ENCODE measurements at regions not wholly inside any gene's neighbourhood (a gene's known extent, or its start where the extent isn't known, plus 50 kb on each side); places are given as distances from the start of the nearest gene placed in this dataset.

DNA sequence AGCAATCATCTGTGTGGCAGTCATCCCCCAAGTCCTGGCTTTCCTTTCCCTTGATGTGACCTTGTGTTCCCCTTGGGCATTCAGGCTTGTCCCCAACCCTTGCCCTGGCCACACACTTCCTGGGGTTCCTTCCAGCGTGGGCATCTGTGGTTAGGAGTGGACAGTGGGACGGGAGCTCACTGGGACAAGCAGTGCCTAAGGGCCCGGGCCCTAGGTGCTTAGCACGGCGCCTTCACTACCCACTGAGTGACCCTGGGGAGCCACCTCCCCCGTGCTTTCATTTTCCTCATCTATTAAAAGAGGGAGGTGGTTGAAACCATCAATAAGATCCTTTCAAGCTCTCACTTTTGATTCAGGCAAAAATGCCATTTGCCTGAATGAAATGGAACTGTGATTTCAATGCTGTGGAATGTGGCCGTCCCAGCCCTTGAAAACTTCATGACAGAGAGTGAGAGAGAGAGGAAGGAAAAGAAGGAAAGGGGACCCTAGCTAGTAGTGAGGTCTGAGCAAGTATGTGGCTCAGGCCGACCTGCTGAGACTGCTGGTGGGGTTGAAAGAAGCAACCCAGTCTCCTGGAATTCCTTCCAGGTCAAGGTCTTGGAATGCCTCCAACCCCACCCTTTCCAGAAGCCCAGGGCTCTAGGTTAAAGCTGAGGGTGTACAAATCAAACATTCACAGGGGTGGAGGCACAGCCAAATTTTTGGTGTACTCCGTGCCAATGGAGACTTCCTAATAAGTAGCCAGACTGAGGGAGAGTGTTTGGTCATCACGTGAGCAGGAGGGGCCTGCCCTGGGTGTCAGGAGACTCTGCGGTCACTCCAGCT, 302.9 kb downstream of the TLE3 start:
- peaks cover 39% of the 10 kb centered on the region for H3K4me1 ChIP-seq (ENCODE audit: control insufficient read depth, insufficient read depth, low read length)
- peaks cover 5% of the 10 kb centered on the region for H3K9me3 ChIP-seq (replicated peaks; ENCODE audit: control insufficient read depth, low read depth, low read length)
- no peak overlapping the region for H3K4me3 ChIP-seq (ENCODE audit: low read length)
- peak overlapping the region; percentile 76 for H3K27ac ChIP-seq (ENCODE audit: low read length)
- H3K36me3 ChIP-seq (ENCODE audit: control insufficient read depth, insufficient read depth, low read length) = no peaks in the 10 kb centered on the region
- DNase-seq = peak; percentile 62
- WGBS (ENCODE audit: insufficient coverage) = 53% methylated on average over 2 of the region's 11 CpGs
- H3K27me3 ChIP-seq (ENCODE audit: control insufficient read depth, insufficient read depth, low read length) = peaks cover 2% of the 10 kb centered on the region

DNA sequence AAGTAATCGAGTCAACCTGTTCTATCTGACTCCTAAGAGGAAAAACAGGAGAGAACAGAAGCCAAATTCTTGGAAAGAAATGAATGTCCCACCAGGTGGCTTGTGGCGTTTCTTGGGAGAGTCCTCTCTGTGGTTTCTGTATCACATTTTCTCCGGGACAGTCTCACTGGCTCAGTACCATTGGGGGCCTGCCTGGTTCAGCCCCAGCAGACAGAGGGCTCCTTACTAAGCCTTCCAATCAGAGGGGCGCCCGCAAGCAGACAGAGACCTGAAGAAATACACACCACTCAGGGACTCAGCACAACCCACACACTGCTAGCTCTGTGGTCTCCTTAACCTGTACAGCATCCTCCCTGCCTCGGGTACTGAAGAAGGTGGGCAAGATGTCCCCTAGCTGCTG, 302.1 kb downstream of the TLE3 start:
- Histone ChIP-seq H3K27ac (ENCODE audit: low read length) (no peak overlapping the region), H3K4me3 (ENCODE audit: low read length) (no peak overlapping the region), H3K36me3 (ENCODE audit: control insufficient read depth, insufficient read depth, low read length) (no peaks in the 10 kb centered on the region), H3K9me3 (replicated peaks; ENCODE audit: control insufficient read depth, low read depth, low read length) (peaks cover 5% of the 10 kb centered on the region), H3K27me3 (ENCODE audit: control insufficient read depth, insufficient read depth, low read length) (peaks cover 2% of the 10 kb centered on the region), H3K4me1 (ENCODE audit: control insufficient read depth, insufficient read depth, low read length) (peaks cover 36% of the 10 kb centered on the region)
- WGBS (ENCODE audit: insufficient coverage) = 33% methylated on average over 1 of the region's 6 CpGs
- DNase-seq = no peak

DNA sequence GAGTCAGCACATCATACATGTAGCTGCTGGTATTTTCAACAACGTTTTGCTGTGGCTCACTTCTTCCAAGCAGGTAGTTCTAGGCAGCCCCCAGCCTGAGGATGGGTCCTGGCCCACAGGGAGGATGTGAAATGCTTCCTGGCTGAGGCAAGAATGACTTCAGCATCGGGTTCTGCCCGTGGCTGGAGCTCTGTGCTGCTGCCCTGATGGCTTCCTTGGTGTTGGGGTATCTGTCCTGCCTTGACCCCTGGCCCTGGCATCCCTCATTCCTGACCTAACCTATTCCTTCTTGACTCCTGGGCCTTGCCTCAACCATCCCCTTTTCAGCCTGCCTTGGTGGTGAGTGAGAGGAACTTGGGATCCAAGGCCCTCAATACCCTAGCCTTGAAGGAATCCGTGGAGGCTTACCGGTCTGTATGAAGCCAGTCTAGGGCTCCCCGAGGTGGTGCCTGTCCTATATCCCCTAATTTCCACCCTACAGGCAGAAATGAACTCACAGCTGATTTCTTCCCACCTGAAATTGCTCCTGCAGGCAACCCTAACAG, 300.6 kb downstream of the TLE3 start:
- no peak for DNase-seq
- 57% methylated on average over 3 of the region's 6 CpGs for WGBS (ENCODE audit: insufficient coverage)
- H3K36me3 ChIP-seq (ENCODE audit: control insufficient read depth, insufficient read depth, low read length) = no peaks in the 10 kb centered on the region

DNA sequence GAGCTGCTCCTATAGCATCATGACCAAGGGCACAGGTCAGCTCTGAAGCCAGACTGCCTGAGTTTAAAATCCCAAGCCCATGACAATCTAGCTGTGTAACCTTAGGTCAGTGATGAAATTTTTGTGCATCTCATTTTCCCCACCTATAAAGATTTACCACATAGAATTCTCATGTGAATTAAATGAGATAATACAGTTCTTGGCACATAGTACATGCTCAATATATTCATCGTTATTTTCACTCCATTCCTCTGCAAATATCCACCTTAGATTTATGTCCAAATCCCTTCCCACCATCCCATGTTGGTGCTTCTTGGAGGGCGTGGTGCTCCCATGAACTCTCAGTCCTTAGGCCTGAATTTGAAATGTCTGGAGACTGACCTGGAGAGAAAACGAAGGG, 300.1 kb downstream of the TLE3 start:
- Histone ChIP-seq H3K9me3 (replicated peaks; ENCODE audit: control insufficient read depth, low read depth, low read length) (no peaks in the 10 kb centered on the region), H3K27me3 (ENCODE audit: control insufficient read depth, insufficient read depth, low read length) (peaks cover 10% of the 10 kb centered on the region), H3K27ac (ENCODE audit: low read length) (no peak overlapping the region), H3K36me3 (ENCODE audit: control insufficient read depth, insufficient read depth, low read length) (no peaks in the 10 kb centered on the region), H3K4me1 (ENCODE audit: control insufficient read depth, insufficient read depth, low read length) (peaks cover 32% of the 10 kb centered on the region), H3K4me3 (ENCODE audit: low read length) (no peak overlapping the region)
- no peak for DNase-seq
- 100% methylated on average over 1 of the region's 3 CpGs for WGBS (ENCODE audit: insufficient coverage)

More for the DNA sequence above, 300.6 kb downstream of the TLE3 start:
- no peak overlapping the region for H3K27ac ChIP-seq (ENCODE audit: low read length)
- H3K27me3 ChIP-seq (ENCODE audit: control insufficient read depth, insufficient read depth, low read length) = peaks cover 6% of the 10 kb centered on the region
- no peak overlapping the region for H3K4me3 ChIP-seq (ENCODE audit: low read length)
- H3K4me1 ChIP-seq (ENCODE audit: control insufficient read depth, insufficient read depth, low read length) = peaks cover 32% of the 10 kb centered on the region
- H3K9me3 ChIP-seq (replicated peaks; ENCODE audit: control insufficient read depth, low read depth, low read length) = no peaks in the 10 kb centered on the region

- peaks cover 29% of the 10 kb centered on the region for H3K4me1 ChIP-seq (ENCODE audit: control insufficient read depth, insufficient read depth, low read length)
- no peaks in the 10 kb centered on the region for H3K36me3 ChIP-seq (ENCODE audit: control insufficient read depth, insufficient read depth, low read length)
- peaks cover 10% of the 10 kb centered on the region for H3K27me3 ChIP-seq (ENCODE audit: control insufficient read depth, insufficient read depth, low read length)
- H3K27ac ChIP-seq (ENCODE audit: low read length) = no peak overlapping the region
- H3K4me3 ChIP-seq (ENCODE audit: low read length) = no peak overlapping the region
- DNase-seq = no peak
- no peaks in the 10 kb centered on the region for H3K9me3 ChIP-seq (replicated peaks; ENCODE audit: control insufficient read depth, low read depth, low read length)
- WGBS (ENCODE audit: insufficient coverage) = 77% methylated on average over 4 of the region's 7 CpGs
Observed at GRCh38 chr15:69798481-69799250, 299.1 kb downstream of the TLE3 start.

GRCh38 chr15:69801144-69801543, 296.6 kb downstream of the TLE3 start:
- peaks cover 8% of the 10 kb centered on the region for H3K4me1 ChIP-seq (ENCODE audit: control insufficient read depth, insufficient read depth, low read length)
- no peak overlapping the region for H3K4me3 ChIP-seq (ENCODE audit: low read length)
- no peak for DNase-seq
- peaks cover 15% of the 10 kb centered on the region for H3K27me3 ChIP-seq (ENCODE audit: control insufficient read depth, insufficient read depth, low read length)
- H3K27ac ChIP-seq (ENCODE audit: low read length) = no peak overlapping the region
- no peaks in the 10 kb centered on the region for H3K36me3 ChIP-seq (ENCODE audit: control insufficient read depth, insufficient read depth, low read length)
- H3K9me3 ChIP-seq (replicated peaks; ENCODE audit: control insufficient read depth, low read depth, low read length) = no peaks in the 10 kb centered on the region
- 55% methylated on average over 3 of the region's 9 CpGs for WGBS (ENCODE audit: insufficient coverage)

DNA sequence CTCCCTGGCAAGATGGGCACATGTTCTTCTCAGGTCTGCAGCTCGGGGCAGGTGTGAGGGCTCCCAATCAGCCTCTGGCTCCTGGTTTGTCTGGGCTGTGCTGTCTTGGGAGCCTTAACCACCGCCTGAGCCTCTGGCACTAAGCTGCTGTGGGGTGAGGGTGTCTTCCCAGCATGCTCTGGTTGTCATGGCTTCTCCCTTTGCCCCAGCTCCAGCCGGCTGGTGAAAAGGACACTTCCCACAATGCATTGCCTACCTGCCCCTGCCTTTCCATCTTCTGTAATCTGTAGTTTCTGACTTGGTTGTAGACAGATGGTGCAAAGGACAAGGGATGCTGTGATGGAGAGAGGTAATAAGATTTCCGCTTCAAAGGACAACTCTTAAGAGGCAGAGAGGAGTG, 295.3 kb downstream of the TLE3 start:
- WGBS (ENCODE audit: insufficient coverage) = 83% methylated on average over 2 of the region's 4 CpGs
- H3K27me3 ChIP-seq (ENCODE audit: control insufficient read depth, insufficient read depth, low read length) = peaks cover 21% of the 10 kb centered on the region
- no peak for DNase-seq
- no peak overlapping the region for H3K27ac ChIP-seq (ENCODE audit: low read length)
- no peaks in the 10 kb centered on the region for H3K36me3 ChIP-seq (ENCODE audit: control insufficient read depth, insufficient read depth, low read length)
- H3K4me3 ChIP-seq (ENCODE audit: low read length) = no peak overlapping the region
- no peaks in the 10 kb centered on the region for H3K9me3 ChIP-seq (replicated peaks; ENCODE audit: control insufficient read depth, low read depth, low read length)
- peaks cover 8% of the 10 kb centered on the region for H3K4me1 ChIP-seq (ENCODE audit: control insufficient read depth, insufficient read depth, low read length)

DNA sequence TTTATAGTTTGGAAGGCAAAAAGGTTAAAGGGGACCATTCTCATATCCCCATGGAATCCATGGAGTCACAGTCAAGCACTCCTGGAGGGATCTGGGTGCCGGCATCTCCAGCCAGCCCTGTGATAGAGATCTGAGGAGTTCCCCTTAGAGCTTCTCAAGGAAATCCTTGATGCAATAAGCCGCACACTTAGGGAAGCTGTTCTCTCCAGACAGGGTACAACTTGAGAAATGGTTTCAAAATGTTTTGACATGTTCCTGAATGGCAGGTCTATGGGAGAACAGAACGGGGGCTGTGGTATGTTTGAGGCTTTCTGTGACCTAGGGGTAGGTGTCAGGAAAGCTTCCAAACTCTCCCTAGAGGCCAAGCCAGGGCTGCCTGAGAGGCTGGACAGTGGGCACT, 292.9 kb downstream of the TLE3 start:
- H3K27ac ChIP-seq (ENCODE audit: low read length) = no peak overlapping the region
- 80% methylated on average over 2 of the region's 3 CpGs for WGBS (ENCODE audit: insufficient coverage)

DNA sequence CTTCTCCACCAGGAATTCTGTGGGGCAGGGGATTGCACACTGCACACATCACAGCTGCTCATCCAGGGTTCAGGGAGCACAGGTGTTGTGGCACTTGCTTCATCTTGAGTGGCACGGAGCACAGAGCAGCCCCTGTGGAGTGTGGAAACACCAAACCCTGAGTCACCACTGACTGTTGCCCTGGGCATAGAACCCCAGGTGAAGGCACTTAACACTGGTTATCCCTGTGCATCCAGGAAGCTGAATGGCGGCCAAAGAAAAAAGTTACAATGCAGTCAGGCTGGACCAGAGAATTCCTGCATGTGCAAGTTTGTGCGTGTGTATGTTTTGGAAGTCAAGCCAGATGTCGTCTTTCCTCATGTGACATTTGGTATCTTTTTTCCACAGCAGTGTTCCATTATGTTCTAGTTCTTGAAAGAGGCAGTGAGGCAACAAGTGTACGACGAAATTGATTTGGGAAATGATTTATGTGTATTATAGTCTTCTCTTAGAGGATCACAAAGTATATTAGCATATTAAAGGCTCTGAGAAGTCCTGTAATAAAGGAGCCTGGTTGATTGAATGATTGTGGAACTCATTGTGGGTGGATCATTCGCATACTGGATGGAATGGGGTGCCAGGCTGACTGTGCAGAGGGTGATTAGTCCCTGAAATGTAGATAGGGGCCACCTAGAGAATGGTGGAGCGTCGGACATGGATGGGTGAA, 292.3 kb downstream of the TLE3 start:
- Histone ChIP-seq H3K27me3 (ENCODE audit: control insufficient read depth, insufficient read depth, low read length) (peaks cover 19% of the 10 kb centered on the region), H3K36me3 (ENCODE audit: control insufficient read depth, insufficient read depth, low read length) (no peaks in the 10 kb centered on the region), H3K4me1 (ENCODE audit: control insufficient read depth, insufficient read depth, low read length) (peaks cover 13% of the 10 kb centered on the region), H3K27ac (ENCODE audit: low read length) (no peak overlapping the region), H3K9me3 (replicated peaks; ENCODE audit: control insufficient read depth, low read depth, low read length) (no peaks in the 10 kb centered on the region), H3K4me3 (ENCODE audit: low read length) (no peak overlapping the region)
- no peak for DNase-seq
- WGBS (ENCODE audit: insufficient coverage) = 44% methylated on average over 5 of the region's 9 CpGs

More for the DNA sequence above, 292.9 kb downstream of the TLE3 start:
- Histone ChIP-seq H3K4me1 (ENCODE audit: control insufficient read depth, insufficient read depth, low read length) (peaks cover 8% of the 10 kb centered on the region), H3K36me3 (ENCODE audit: control insufficient read depth, insufficient read depth, low read length) (no peaks in the 10 kb centered on the region), H3K27me3 (ENCODE audit: control insufficient read depth, insufficient read depth, low read length) (peaks cover 19% of the 10 kb centered on the region), H3K4me3 (ENCODE audit: low read length) (no peak overlapping the region), H3K9me3 (replicated peaks; ENCODE audit: control insufficient read depth, low read depth, low read length) (no peaks in the 10 kb centered on the region)
- no peak for DNase-seq
